EH (cell line): ENCODE measurements at regions not wholly inside any gene's neighbourhood (a gene's known extent, or its start where the extent isn't known, plus 50 kb on each side); places are given as distances from the start of the nearest gene placed in this dataset.

Experiments used
- DNase-seq: peaks from one replicate; pipeline ENCODE4 v3.0.0-alpha.2; 2015; ENCODE audit warnings: low read depth

DNA sequence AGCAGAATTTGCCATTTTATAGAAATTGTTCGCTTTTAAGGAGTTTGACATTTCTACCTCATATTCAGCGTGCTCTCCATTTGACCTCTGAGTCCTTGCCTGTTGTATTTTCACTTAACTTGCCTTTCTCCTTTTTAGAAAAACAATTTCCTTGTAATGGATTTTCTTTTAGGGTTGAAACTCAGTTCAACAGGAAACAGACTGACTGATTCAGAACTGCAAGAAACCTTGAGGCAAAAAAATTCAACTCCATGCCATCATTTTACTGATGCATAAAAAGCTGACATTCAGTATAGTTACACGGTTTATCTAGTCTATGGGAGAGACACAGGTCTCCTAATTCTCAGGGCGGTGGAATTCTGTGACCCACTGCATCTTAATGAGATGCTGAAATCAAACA, 59.8 kb downstream of the MRPS30 start:
- DNase-seq, result no peak

- DNase-seq, result no peak
Observed at GRCh38 chr5:44869928-44870327, 61.2 kb downstream of the MRPS30 start.

- DNase-seq, result no peak
Observed at GRCh38 chr5:44870430-44870829, 61.7 kb downstream of the MRPS30 start.

DNA sequence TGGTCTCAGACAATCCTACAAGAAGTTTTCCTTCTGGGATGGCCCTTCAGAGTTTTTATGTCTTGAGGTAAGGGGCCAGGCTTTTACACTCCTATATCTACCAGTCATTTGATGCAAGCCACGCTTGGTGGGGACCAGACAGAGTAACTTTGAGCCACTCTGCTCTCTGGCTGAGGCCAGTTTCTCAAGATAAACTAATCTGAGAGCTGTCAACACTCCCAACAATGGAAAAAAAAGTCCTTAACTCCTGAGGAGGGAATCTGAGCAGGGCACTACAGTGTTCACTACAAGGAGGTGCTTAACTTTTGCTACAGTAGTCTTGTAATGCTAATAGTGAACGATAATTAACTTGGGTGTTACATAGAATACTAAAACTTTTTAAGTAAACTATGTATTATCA, 62.7 kb downstream of the MRPS30 start:
- DNase-seq, result no peak

DNA sequence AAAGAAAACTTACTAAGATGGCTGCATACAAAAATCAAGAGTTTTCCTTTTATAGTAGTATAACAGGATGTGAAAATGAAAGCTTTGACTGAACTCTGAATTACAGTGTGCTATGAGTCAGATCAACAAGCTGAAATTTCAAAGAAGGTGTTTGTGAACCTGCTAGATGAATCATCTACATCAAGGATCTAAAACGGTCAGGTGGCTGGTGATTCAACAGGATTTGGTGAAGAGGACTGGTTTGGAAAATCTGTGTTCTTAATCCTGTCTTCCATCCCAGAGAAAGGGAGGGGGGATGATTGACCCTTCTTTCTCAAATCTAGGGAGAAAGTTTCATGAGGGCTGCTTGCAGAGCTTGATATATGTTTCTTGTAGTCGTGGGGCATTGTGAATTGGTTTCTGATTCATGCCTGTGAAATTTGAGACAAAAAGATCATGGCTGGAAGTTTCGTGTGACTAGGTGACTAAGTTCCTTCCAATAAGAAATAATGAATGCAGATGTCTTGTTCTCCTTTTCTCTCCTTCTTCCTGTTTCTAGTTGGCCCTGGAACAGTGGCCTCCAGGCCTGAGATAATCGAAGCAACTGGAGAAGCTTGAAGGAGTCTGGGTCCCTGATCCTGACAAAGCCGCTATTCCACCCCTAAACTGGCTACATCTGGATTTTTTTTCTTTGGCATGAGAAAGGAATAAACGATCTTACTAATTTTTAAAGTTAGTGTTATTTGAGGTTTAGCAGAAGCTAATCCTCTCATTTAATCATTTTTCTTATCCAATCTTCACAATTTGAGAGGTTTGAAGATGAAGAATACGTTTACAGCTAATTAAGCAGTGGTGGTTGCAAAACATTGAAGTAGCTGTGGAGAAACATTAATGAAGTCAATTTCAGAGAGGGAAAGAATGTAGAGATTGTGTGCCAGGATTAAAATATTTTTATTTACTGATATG, 67.2 kb downstream of the MRPS30 start:
- DNase-seq, result no peak

- DNase-seq, result no peak
Observed at GRCh38 chr5:44881266-44881665, 72.5 kb downstream of the MRPS30 start.

GRCh38 chr5:44884036-44884435, 75.3 kb downstream of the MRPS30 start:
- DNase-seq, result no peak

- DNase-seq, result no peak
Observed at GRCh38 chr5:44885903-44886302, 77.2 kb downstream of the MRPS30 start.

GRCh38 chr5:44887722-44888121, 79.0 kb downstream of the MRPS30 start:
- no peak for DNase-seq

- DNase-seq, result no peak
Observed at GRCh38 chr5:44888435-44888834, 79.7 kb downstream of the MRPS30 start.

- no peak for DNase-seq
Observed at GRCh38 chr5:44891116-44891515, 82.4 kb downstream of the MRPS30 start.

DNA sequence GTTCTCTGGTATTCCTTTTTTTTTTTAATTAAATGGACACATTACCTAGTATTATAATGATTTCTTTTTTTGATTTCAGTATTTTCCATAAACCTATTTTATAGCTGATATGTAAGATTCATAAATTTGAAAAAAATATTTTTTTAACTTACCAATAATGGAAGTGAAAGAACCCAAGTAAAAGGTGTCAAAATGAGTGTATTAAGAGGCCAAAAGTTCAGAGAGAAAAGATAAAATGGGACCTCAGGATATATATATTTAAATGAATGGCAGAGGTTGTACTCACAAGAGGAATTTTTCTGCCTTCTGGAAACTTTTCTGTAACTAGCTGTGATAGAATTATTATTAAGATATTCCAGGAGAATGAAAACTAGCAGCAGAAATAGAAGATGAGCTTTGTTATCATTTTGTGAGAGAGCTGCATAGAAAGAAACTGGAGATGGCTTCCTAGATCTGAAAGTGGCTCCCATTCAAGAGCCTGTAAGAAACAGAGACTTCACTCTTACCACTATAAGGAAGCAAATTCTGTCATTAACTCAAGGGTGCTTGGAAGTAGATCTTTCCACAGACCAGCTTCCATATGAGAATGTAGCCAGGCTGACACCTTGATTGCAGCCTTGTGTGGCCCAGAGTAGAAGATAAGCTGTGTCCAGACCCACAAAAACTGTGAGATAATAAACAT, 91.7 kb downstream of the MRPS30 start:
- no peak for DNase-seq

DNA sequence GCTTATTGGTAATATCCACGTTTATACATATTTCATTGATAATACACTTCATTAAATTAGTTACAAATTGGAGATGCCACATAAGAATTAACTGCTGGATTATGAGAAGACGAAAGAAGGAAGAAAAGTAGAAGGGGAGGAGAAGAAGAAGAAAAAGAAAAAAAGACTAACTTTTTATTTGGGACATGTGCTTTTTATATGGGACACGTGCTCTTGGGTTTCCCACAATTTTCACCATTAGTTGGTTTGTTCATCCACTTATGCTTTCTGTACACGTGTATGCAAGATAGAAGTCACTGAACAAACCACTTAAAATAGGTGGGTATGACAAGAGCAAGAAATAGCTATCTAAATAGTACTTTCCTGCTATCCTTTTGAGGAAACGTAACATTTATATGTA, 98.6 kb downstream of the MRPS30 start:
- no peak for DNase-seq

- no peak for DNase-seq
Observed at GRCh38 chr5:44909004-44909403, 100.3 kb downstream of the MRPS30 start.

DNA sequence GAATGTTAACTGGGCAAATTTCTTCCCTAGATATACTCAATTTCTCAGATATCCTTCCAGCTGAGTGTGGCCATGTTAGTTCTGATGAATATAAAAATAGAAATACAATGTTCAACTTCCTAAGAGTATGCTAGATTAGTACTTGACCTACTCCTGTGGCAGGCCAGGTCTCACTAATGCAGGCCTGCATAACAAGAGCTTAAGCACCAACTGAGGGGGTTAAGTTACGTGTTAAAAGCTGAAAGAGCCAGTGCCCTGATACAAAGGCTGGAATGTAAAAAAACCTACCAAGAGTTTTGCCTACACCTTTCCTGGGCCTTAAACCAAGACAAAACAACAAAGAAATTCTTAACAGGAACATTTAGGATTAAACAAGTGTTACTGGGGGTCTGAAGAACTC, 102.8 kb downstream of the MRPS30 start:
- DNase-seq, result no peak

- DNase-seq, result no peak
Observed at GRCh38 chr5:44914221-44914620, 105.5 kb downstream of the MRPS30 start.

DNA sequence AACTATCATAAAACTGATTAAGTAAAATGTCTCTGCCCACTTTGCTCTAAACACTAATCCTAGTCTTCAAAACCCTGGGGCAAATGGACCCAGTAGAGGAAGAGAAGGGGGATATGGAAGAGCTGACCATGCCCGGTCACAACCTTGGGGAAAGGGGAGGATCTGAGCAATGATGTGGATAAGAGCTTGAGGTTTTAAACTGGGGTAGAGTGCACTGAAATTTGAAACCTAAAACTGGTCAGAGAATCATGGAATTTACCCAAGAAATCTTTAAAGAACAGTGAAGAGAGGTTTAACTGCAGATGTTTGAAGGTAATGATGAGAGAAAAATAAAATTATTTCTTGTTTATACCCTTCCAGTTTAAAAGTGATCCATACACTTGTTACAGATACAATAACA, 110.8 kb downstream of the MRPS30 start:
- no peak for DNase-seq

DNA sequence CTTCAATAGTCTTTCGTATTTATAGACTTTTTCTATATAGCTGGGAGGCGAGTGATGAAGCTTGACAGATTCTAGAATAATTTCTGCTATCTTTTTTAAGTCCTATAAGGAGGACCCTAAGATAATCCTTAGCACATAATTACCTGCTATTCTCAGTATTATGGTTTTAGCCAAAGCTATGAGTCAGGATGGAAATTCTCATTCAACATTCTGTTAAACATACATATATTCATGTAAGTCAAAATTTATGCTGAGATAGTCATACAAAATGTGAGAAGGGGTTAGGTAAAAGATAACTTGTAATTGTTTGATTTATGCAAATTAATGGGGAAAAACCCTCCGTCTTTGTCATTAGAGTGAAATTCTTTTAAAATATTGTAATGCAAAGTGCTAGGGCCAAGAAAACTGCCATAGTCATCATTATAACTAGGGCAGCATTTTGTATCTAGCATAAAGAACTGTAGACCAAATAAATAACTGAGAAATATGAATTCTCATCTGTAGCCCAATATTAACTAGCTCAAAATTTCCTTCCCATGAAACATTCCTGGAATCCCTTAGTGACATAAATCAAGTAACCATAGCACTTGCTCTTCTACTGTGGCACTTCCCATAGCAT, 118.5 kb downstream of the MRPS30 start:
- DNase-seq, result no peak

DNA sequence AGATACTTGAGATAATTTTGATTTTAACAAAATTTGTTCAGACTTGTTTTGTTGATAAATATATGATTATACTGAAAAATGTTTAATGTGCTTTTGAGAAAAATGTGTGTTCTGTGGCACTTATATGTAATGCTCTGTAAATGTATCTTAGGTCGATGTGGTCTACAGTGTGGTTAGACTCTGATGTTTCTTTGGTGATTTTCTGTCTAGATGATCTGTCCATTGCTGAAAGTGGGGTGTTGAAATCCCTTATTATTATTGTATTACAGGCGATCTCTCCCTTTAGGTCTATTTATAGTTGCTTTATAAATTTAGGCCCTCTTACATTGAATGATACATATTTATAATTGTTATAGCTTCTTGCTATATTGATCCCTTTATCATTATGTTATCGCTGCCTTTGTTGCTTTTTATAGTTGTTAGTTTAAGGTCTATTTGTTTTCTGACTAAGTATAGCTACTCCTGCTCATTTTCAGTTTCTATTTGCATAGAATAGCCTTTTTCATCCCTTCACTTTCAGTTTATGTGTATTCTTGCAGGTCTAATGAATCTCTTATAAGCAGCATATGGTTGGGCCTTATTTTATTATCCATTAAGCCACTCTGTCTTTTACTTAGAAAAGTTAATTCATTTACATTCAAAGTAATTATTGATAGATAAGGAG, 124.3 kb downstream of the MRPS30 start:
- no peak for DNase-seq

- no peak for DNase-seq
Observed at GRCh38 chr5:44933686-44934085, 124.9 kb downstream of the MRPS30 start.

- no peak for DNase-seq
Observed at GRCh38 chr5:44935262-44935661, 126.5 kb downstream of the MRPS30 start.

- no peak for DNase-seq
Observed at GRCh38 chr5:44935871-44936270, 127.1 kb downstream of the MRPS30 start.
